NCI-H2196 treated with DMSO at 0.1 percent for 48 hours (cell line): ENCODE measurements at regions not wholly inside any gene's neighbourhood (a gene's known extent, or its start where the extent isn't known, plus 50 kb on each side); places are given as distances from the start of the nearest gene placed in this dataset.

Experiments used
- DNase-seq: peaks from one replicate; lab custom pipeline; 2025; ENCODE audit not compliant: unreplicated experiment; lab: John Stamatoyannopoulos, UW

DNA sequence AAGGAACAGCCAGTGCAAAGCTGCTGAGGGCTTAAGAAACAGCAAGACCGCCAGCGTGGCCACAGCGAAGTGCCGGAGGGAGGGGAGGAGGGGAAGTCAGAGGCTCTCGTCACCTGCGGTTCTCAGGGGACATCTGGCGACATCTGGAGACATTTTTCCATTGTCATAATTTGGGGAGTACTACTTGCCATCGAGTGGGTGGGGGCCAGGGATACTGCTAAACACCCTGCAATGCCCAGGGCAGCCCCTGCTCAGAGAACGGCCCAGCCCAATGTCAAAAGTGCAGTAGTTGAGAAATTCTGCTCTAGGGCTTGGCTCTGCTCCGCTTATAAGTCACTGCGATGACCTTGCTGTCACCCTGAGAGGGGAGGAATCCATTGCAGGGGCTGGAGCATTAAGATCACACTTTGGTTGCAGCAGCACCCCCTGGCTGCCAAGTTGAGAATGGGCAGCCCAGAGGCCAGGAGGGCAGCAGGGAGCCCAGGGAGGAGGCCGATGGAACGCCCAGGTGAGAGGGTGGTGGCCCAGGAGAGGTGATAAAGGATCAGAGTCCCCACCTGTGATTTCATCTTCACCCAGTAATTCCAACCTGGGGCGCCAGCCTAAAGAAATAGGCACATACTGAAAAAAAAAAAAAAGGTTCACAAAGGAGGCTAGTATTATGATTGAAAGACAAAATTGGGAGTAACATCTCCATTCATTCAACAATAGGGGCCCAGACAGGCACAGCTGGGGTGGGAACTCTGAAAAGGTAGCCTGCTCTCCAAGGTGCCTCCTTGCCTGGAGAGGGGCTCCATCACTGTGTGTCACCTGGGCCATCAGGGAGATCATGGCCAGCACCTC is 218.2 kb downstream of the BMP7 start:
- DNase-seq: no peak

DNA sequence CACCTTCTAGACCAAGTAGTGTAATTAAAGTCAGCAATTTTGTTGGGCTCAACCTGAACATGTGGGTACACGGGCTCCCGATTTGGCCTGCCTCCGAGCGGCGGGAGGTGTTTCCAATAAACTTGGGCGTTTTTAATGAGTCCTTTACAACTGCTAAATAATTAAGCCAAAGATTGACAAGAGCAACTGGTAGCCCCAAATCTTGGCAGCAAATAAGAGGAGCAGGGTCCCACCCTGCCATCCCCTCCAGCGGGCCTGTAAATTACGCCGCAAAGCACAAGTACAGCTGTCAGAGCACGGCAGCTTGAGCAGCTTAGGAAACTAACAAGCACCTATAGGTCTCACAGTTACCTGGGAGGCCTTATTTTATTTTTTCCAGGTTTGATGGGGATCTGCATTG is 217.1 kb downstream of the BMP7 start:
- DNase-seq: no peak

DNA sequence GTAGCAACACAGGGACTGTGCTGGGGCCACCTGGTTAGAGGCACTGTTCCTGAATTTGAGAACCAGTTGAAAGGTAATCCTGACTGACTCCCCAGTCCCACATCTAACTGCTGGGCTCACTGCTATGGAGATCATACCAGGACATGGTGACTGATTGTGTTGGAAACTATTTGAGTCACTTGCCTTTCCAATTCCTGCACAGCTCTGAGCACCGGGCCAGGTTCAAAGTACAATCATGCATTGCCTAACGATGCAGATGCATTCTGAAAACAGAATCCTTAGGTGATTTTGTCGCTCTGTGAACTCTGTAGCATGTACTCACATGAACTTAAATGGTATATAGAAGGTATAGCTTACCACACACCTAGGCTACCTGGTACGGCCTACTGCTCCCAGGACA is 215.3 kb downstream of the BMP7 start:
- no peak for DNase-seq

DNA sequence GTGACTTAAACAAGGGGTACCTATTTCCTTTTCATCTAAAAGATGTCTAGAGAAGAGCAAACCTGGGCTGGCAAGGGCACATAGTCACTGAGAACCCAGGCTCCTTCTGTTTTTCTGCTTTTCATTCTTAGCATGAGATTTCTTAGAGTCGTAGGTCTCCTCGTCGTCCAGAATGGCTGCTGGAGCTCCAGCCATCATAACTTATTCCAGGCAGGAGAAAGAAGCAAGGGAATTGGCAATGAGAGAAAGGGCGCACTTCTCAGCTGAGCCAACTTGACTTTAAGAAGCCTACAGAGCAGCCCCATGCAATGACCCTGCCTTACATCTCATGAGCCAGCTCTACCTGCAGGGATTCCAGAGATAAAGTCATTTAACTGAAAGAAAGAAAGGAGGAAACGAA is 213.4 kb downstream of the BMP7 start:
- DNase-seq: no peak

DNA sequence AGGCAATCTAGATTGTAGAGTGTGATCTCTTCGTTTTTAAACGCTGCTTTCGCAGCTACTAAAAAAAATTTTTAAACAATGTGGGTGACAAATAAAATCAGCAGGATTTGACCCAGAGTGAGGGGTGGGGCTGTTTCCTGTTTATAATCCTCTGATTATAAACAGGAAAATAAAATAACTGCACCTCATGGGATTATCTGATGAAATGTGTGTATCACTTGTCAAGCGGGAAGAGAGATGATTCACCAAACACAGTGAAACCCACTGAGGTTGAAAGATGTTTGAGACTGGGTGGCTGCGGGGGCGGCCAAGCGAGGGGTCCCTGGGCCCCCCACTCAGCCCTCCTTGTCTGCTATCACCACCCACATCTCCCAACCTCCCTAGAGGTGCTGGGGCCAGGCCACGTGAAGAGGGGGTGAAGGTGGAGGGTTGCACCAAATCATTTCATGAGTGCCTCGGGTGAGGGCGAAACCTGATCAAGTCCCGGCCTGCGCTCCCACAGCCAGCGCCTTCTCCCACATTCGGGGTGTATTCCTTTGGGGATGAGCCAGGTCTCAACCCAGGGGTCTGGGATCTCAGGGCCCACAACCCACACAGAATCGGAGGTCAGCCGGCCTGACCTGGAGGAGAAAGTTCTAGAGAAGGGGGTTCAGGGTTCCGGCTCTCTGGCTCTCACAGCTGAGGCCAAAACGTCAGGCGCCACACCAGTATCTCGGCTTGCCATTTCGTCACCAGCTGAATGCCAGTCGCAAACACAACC is 212.5 kb downstream of the BMP7 start:
- DNase-seq: no peak

DNA sequence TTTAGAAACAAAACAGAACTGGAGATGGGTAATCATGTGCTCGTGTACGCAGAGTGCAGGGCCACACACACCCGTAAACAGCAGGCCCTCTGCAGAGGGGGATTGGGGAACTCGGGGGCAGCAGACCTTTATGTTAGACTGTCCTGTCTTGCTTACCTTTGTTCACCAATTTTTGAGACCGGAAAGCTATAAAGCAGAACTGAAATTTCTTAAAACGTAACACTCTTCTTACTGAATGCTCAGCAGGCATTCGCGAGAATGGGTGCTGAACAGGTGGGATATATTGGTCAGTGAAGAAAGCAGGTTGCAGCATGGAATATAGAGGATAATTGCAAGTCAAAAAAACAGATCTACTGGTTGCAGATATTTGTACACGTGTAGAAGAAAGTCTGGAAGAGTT is 211.1 kb downstream of the BMP7 start:
- DNase-seq: no peak

DNA sequence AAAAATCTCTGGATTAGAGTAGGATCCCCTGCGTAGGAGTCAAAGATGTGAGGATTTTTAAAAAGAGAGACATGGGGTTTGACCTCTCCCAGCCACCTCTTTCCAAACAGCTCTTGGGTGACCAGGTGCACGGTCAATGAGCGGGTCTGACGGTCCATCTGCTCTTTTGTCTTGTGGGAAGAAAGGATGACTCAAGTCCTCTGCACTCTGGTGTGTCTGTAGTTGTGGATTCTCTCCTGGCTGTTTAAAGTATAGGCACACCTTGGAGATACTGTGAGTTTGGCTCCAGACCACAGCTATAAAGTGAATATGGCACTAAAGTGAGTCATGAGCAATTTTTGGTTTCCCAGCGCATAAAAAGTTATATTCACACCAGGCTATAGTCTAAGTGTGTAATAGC is 209.8 kb downstream of the BMP7 start:
- DNase-seq: no peak

DNA sequence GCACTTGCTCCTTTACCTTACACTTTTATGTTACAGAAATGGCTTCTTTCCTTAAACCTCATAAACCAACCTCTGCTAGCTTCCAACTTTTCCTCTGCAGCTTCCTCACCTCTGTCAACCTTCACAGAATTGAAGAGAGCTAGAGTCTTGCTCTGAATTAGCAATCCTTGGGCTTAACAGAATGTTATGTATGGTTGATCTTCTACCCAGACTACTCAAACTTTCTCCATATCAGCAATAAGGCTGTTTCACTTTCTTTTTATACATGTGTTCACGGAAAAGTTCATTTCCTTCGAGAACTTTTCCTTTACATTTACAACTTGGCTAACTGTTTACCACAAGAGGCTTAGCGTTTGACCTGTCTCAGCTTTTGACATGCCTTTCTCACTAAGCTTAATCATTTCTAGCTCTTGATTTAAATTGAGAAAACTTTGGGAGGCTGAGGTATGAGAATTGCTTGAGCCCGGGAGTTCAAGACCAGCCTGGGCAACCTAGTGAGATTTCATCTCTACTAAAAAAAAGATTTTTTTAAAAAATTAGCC is 207.3 kb downstream of the BMP7 start:
- DNase-seq: no peak

DNA sequence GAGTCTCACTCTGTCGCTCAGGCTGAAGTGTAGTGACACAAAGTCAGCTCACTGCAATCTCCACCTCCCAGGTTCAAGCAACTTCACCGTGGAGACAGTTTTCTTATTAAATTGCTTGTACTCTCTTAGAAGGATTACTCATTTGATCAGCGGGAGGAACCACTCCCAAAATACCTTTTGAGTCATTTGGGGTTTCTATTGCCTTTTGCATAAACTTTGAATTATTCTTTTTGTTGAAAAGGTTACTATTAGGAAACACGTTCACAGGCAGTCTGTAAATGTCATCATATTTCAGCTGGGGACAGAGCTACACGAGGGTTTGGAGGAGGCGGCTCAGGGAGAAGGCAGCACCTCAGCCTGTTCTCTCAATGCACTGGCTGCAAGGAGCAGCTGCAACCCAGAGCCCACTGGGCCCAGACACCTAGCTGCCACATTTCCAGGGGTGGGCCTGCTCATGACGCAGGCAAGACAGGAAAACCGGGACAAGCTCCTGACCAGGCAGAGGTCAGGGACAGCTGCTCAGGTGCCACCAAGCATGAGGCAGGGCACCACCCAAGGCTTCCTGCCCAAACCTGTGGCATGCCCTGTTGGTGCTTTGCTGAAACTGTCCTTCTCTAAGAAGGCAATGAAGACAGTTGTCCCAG is 205.9 kb downstream of the BMP7 start:
- no peak for DNase-seq

DNA sequence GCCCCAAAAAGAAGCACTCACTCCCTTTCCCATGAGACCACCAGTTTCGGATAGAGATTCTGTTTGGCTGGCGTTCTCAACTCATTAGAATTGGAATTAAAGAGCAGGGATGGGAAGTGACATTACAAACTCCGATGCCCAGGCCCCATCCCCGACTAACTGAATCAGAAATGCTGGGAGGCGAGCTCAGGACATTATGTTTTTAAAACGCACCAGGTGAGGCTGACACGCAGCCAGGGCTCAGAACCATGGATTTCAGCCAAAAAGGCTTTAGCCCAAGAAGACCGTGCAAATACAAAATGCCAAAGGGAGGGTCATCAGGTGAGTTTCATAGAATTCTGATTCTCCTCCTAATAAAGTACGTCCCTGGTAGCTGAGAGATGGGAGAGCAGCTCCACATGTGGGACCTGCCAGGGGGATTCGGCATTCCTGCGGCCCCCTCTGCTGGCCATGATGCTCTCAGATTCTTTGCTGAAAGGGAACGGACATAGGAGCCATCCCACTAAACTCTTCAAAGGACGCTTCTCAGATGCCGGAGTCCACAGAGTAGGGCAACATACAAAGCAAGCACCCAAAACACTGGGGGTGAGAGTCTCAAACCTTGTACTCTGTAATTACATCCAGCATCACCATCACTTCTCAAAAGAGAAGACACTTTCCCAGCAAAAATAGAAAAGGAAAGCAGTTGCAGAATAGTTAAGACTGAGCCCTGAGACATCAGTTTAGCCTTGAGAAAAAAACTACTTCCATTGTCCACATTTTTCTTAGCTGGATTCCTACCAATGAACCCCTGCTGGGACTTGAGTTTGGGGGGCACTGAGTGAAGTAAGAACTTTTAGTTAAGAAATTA is 205.2 kb downstream of the BMP7 start:
- no peak for DNase-seq

DNA sequence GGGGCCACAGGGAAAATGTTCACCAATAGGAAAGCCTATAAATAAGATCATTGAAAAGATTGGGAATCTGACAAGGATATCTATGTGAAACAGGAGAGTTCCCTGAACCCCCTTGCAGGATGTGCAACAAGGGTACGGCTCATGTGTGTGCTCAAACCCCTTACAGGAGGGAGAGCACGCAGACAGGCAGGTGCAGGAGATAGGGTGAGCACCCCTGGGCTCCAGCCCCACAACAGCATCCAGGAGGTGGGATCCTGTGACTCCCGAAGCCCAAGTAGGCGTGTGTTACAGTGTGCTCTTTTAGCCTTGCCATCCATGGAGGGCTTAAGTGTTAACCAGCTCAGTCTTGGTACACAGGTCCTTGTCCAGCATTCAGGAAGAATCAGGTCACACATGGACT is 204.2 kb downstream of the BMP7 start:
- DNase-seq: no peak

DNA sequence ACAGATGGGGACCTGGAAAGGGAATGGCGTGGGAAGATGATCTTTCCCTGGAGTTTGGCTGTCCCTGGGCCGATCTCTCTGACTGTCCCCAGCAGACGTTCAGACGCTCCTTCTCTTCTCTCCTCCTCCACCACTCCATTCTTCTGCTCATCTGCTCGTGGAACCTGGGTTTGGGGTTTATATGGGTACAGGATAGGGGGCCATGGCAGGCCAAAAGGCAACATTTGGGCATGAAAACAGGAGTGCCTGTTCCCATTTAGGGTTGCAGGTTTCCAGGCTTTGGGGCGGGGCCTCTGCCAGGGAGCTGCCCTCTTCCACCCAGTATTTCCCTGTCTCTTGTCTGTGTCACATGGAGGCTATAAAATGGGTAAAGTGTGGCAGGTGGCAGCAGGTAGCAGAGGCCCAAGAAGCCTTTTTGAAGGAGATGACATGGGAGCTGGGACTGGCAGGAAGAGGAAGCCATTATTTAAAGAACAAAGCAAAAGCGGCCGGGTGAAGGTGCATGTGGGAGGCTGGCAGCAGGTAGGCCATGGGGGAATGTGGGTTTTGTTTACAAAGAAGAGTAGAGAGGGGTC is 203.7 kb downstream of the BMP7 start:
- no peak for DNase-seq

DNA sequence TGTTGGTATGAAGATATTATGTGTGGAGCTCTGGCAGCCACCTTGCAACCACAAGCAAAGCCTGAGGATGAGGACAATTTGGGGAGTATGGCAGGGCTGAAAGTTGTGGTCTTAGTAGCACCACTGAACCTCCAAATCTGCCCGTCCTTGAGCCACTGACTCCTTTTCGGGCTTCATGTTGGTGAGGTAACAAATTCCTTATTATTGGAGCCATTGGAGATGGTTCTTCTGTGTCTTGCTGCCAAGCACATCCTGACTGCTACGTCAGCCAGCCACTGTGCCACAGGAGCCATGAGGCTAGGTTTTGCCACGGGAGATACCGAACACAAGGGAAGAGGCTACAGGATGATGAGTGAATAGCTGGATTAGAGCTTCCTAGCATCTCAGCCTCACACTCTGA is 201.6 kb downstream of the BMP7 start:
- DNase-seq: no peak

DNA sequence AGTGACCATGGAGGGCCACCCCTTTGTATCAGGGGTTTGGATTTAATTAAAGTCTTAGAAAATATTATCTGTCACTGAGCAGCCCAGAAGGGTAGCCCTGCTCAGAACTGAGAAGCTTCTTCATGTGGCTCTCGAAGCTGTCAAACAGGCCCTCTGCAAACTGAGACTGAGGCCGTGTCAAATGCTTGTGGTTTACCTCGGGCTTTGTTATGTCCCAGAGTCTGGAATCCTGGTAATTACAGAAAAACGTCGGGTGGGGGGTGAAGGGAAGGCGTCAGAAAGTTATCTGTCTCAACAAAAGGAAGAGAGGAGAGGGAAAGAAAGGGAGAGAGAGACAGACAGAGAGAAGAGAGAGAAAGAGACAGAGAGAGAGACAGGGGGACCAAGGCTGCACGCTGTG is 200.8 kb downstream of the BMP7 start:
- no peak for DNase-seq

DNA sequence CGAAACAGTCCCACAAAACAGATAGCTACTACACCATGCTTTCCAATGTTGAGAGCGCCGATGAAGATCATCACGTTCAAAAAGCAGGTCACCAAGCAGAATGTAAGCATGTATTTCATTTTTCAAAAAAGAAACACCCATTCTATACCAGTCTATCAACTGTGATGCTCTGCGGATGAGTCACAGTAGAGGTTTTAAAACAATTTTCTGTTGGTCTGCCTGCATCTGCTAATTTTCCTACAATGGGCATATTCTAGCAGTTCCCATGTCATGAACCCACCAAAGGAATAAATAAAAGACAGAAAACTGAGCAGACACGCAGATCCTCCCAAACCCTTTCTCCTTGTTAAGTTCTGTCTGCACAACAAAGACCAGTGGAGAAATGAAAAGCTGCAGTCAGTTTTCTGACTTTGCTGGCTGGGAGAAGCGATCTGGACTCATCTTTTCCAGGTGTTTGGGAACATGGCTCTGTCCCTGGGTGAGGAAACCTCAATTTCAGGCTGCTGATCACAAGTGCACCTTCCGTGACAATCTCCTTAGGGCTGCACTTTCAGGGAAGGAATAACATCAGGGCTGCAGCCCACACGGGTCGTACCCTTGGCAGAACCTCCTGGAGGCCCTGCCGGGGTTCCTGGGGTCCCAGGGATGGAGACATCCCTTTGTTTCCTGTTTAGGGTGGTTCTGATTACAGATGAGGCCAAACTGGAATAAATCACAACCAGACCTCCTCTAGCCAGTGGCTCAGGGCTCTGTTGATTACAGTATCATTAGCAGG is 200.1 kb downstream of the BMP7 start:
- no peak for DNase-seq

DNA sequence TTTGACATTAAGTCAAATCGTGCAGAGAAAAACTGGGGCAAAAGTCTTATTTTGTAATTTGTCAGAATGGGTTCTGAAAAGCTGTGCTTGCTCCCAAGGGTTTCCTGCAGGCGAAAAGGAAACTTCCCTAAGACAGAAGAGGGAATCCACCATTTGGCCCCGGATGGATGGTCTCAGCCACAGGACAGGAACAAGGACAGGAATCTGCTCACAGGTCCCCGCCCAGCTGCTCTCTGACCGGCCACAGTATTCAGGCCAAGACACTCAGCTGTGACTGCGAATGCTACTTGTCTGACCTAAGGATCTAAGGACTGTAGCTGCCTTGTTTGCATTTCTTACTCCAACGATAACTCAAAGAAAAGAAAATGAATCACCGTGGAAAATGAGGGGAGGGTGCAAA is 197.0 kb downstream of the BMP7 start:
- no peak for DNase-seq

DNA sequence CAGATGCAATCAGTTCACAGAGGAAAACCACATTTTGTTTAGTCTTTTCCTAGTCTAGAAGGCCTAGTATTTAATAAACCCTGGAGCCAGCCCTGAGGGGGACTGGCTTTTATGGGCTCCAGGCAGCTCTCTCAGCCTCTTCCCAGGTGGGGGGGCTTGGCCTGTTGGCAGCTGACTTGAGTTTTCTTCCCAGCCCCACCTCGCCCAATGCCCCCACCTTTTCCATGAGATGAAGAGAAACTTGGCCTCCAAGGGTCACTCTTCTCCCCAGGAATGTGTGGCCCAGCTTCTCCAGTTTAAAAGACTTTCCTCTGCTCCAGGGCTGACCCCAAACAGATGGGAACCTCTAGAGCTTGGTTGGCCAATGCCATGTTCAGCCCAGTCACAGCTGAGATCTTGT is 196.1 kb downstream of the BMP7 start:
- DNase-seq: no peak

DNA sequence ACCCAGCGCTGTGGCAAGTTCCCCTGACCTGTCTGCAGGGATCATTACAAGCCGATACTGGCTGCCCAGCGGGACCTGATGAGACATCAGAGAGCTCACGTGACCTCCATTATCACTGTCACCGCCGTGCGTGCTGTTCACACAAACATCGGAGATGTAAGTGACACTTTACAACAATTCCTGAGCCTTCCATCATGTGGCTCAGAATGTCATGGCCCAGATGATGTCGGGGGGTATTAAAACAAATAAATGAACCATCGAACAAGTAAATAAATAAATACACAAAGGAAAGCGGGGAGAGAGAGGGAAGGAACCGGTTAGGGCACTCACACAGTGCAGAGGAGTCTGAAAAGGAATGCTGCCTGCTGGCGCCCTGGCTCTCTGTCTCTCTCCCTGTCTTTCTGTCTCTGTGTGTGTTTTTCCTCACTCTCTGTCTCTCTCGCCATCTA is 195.1 kb downstream of the BMP7 start:
- no peak for DNase-seq

DNA sequence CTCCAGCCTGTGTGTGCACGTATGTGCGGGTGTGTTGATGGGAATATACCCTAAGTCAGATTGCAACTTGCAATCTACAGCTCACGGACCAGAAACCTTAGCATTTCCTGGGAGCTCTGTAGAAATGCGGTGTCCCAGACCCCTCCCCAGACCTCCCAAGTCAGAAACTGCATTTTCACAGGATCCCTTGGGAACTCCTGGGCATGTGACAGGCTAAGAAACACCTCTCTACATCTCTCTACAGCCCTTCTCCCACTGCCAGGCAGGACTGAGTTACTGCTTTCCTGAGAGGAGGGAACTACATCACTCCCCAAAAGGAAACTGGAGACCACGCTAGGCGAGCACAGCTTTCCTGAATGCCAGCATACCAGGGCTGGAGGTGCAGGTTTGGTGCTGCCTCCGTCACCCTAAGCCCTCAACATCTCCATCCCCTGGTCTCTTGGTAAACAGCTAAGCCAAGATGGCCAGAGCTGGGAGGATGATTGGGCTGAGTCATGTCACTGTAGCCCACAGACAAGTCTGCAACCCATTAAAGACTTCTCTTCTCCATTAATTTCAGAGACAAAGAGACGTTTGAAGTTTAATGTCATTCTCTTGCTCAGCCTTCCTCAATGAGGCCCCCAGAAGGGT is 194.4 kb downstream of the BMP7 start:
- DNase-seq: no peak
